B cell (primary cell): ENCODE measurements at regions not wholly inside any gene's neighbourhood (a gene's known extent, or its start where the extent isn't known, plus 50 kb on each side); places are given as distances from the start of the nearest gene placed in this dataset.
"Not testable (repeated sequence)": the region's sequence is repeated elsewhere in the genome, so short reads cannot be mapped to it uniquely, and the experiment has no call there.

Source experiments
- EZH2 ChIP-seq: IDR thresholded peaks from 2 replicates; pipeline ENCODE4 v1.6.1; 2012; ENCODE audit warnings: borderline replicate concordance, low read depth, mild to moderate bottlenecking, moderate library complexity, low read length; ENCODE audit not compliant: insufficient read depth, poor library complexity, severe bottlenecking
- TF ChIP-seq, protein P1 (sequence below): fragments of 200-600 bp; IDR thresholded peaks from one replicate; pipeline ENCODE4 v1.8.0; 2022; ENCODE audit warnings: antibody characterized with exemption, mild to moderate bottlenecking

DNA sequence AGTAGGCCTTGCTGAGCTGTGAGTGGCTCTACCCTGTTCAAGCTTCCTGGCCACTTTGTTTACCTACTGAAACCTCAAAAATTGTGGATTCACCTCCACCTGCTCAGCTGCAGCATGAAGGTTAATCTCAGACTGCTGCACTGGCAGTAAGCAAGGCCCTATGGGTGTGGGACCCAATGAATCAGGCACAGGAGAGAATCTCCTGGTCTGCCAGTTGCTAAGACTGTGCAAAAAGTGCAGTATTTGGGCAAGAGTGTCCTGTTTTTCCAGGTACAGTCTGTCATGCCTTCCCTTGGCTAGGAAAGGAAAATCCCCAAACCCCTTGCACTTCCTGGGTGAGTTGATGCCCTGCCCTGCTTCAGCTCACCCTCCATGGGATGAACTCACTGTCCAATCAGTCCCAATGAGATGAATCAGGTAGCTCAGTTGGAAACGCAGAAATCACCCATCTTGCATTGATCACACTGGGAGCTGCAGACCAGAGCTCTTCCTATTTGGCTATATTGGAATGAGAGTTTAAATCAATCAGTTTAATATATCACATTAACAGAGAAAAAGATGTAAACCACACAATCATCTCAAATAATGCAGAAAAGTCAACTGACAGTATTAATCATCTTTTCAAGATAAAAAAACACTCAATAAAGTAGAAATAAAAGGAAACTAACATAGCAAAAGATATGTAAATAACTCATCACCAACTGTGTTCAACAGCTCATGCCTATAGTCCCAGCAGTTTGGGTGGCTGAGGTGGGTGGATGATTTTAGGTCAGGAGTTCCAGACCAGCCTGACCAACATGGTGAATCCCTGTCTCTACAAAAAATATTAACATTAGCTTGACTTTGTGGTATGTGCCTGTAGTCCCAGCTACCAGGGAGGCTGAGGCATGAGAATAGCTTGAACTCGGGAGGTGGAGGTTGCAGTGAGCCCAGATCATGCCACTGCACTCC is 1638.4 kb downstream of the SPATA31A7 start:
- not testable (repeated sequence) for TF ChIP-seq EZH2
- TF ChIP-seq, protein P1, sequence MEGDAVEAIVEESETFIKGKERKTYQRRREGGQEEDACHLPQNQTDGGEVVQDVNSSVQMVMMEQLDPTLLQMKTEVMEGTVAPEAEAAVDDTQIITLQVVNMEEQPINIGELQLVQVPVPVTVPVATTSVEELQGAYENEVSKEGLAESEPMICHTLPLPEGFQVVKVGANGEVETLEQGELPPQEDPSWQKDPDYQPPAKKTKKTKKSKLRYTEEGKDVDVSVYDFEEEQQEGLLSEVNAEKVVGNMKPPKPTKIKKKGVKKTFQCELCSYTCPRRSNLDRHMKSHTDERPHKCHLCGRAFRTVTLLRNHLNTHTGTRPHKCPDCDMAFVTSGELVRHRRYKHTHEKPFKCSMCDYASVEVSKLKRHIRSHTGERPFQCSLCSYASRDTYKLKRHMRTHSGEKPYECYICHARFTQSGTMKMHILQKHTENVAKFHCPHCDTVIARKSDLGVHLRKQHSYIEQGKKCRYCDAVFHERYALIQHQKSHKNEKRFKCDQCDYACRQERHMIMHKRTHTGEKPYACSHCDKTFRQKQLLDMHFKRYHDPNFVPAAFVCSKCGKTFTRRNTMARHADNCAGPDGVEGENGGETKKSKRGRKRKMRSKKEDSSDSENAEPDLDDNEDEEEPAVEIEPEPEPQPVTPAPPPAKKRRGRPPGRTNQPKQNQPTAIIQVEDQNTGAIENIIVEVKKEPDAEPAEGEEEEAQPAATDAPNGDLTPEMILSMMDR: not testable (repeated sequence)
